HG02642 (cell line): ENCODE measurements at regions not wholly inside any gene's neighbourhood (a gene's known extent, or its start where the extent isn't known, plus 50 kb on each side); places are given as distances from the start of the nearest gene placed in this dataset.

Experiments
- ATAC-seq: cut with Tn5 transposase; IDR thresholded peaks from one replicate; pipeline ENCODE4 v1.9.1; 2021; ENCODE audit warnings: mild to moderate bottlenecking; ENCODE audit not compliant: unreplicated experiment, poor library complexity

- ATAC-seq: no peak
Observed at GRCh38 chr21:35150562-35151226, 101.6 kb upstream of the RUNX1 start.

GRCh38 chr21:35149698-35150097, 100.6 kb upstream of the RUNX1 start:
- ATAC-seq: no peak

GRCh38 chr21:35147439-35147838, 98.3 kb upstream of the RUNX1 start:
- ATAC-seq: no peak

GRCh38 chr21:35145626-35146233, 96.6 kb upstream of the RUNX1 start:
- ATAC-seq: no peak

GRCh38 chr21:35144978-35145377, 95.9 kb upstream of the RUNX1 start:
- ATAC-seq: no peak

- ATAC-seq: no peak
Observed at GRCh38 chr21:35142036-35142815, 93.1 kb upstream of the RUNX1 start.

GRCh38 chr21:35139382-35139715, 90.2 kb upstream of the RUNX1 start:
- no peak for ATAC-seq

GRCh38 chr21:35138665-35139381, 89.7 kb upstream of the RUNX1 start:
- peak; percentile 47 for ATAC-seq

GRCh38 chr21:35136586-35137219, 87.6 kb upstream of the RUNX1 start:
- ATAC-seq: no peak

GRCh38 chr21:35136106-35136505, 87.0 kb upstream of the RUNX1 start:
- ATAC-seq: no peak

GRCh38 chr21:35135481-35135880, 86.4 kb upstream of the RUNX1 start:
- ATAC-seq: no peak

GRCh38 chr21:35134309-35134708, 85.2 kb upstream of the RUNX1 start:
- no peak for ATAC-seq

GRCh38 chr21:35128536-35128935, 79.4 kb upstream of the RUNX1 start:
- no peak for ATAC-seq

- no peak for ATAC-seq
Observed at GRCh38 chr21:35127851-35128250, 78.7 kb upstream of the RUNX1 start.

- no peak for ATAC-seq
Observed at GRCh38 chr21:35127026-35127425, 77.9 kb upstream of the RUNX1 start.

- ATAC-seq: no peak
Observed at GRCh38 chr21:35120631-35121180, 71.6 kb upstream of the RUNX1 start.

- no peak for ATAC-seq
Observed at GRCh38 chr21:35119501-35120047, 70.5 kb upstream of the RUNX1 start.

GRCh38 chr21:35116777-35117176, 67.7 kb upstream of the RUNX1 start:
- no peak for ATAC-seq

GRCh38 chr21:35113064-35113463, 64.0 kb upstream of the RUNX1 start:
- no peak for ATAC-seq

GRCh38 chr21:35111321-35111930, 62.3 kb upstream of the RUNX1 start:
- ATAC-seq: no peak
